Cardiac muscle cell (in vitro differentiated cells and primary cell): ENCODE measurements at regions not wholly inside any gene's neighbourhood (a gene's known extent, or its start where the extent isn't known, plus 50 kb on each side); places are given as distances from the start of the nearest gene placed in this dataset.
A peak's percentile ranks its signal among the peaks of the same experiment; 100 is the strongest.
"Not testable (repeated sequence)": the region's sequence is repeated elsewhere in the genome, so short reads cannot be mapped to it uniquely, and the experiment has no call there.

ENCODE experiments used
- DNase-seq, 2 donors: peaks; one replicate each; pipeline versions ENCODE4 v3.0.0 to v3.0.0-alpha.2; 2010 to 2017; ENCODE audit warnings: low read depth in 1 of 2, low spot score in 1 of 2
- H3K27ac ChIP-seq: fragments of 200-600 bp; sonication (generic); 2 replicates; pipeline ENCODE4 v1.5.1; 2016
- H3K27me3 ChIP-seq: fragments of 200-600 bp; sonication (generic); 2 replicates; pipeline ENCODE4 v1.6.0; 2016; ENCODE audit warnings: control low read depth
- H3K36me3 ChIP-seq: fragments of 200-600 bp; sonication (generic); 2 replicates; pipeline ENCODE4 v1.5.1; 2016; ENCODE audit warnings: control low read depth
- H3K4me1 ChIP-seq: fragments of 200-600 bp; sonication (generic); 2 replicates; pipeline ENCODE4 v1.8.1; 2017; ENCODE audit warnings: low read depth, mild to moderate bottlenecking, mixed run types
- H3K4me3 ChIP-seq: fragments of 200-600 bp; sonication (generic); 2 replicates; pipeline ENCODE4 v1.5.1; 2016; ENCODE audit warnings: mild to moderate bottlenecking
- H3K9me3 ChIP-seq: fragments of 200-600 bp; sonication (generic); 2 replicates; pipeline ENCODE4 v1.5.1; 2017; ENCODE audit warnings: low read depth, mild to moderate bottlenecking, control low read depth
- TF ChIP-seq, protein P1 (sequence below): IDR thresholded peaks from 2 replicates; pipeline ENCODE4 v1.5.1; 2012; ENCODE audit warnings: low read depth, mild to moderate bottlenecking, low read length

DNA sequence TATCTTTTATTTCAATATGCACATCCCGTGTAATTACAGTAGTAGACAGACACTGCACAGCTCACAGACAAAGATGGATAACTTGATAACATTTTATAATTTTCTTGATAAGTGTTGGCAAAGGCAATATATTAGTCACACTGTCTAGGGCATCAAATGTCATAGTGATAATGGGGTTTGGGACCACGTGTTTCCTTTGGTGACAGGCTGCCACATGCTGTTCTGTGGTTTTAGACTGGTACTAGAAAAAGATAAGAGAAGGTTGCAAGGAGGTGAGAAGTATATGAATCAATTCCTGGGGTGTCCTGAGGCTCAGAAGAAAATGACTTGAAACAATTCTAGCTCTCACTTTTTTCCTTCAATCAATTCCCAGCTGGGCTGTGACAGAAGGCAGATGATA, 258.8 kb upstream of the CHD1 start:
- no peaks in the 10 kb centered on the region for H3K36me3 ChIP-seq
- no peak overlapping the region for H3K27ac ChIP-seq
- no peak for DNase-seq
- TF ChIP-seq, protein P1, sequence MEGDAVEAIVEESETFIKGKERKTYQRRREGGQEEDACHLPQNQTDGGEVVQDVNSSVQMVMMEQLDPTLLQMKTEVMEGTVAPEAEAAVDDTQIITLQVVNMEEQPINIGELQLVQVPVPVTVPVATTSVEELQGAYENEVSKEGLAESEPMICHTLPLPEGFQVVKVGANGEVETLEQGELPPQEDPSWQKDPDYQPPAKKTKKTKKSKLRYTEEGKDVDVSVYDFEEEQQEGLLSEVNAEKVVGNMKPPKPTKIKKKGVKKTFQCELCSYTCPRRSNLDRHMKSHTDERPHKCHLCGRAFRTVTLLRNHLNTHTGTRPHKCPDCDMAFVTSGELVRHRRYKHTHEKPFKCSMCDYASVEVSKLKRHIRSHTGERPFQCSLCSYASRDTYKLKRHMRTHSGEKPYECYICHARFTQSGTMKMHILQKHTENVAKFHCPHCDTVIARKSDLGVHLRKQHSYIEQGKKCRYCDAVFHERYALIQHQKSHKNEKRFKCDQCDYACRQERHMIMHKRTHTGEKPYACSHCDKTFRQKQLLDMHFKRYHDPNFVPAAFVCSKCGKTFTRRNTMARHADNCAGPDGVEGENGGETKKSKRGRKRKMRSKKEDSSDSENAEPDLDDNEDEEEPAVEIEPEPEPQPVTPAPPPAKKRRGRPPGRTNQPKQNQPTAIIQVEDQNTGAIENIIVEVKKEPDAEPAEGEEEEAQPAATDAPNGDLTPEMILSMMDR: no peak
- no peaks in the 10 kb centered on the region for H3K27me3 ChIP-seq
- H3K4me1 ChIP-seq: no peaks in the 10 kb centered on the region
- H3K9me3 ChIP-seq: no peaks in the 10 kb centered on the region
- no peak overlapping the region for H3K4me3 ChIP-seq

GRCh38 chr5:99179206-99179605, 250.4 kb upstream of the CHD1 start:
- Histone ChIP-seq H3K36me3 (no peaks in the 10 kb centered on the region), H3K27me3 (no peaks in the 10 kb centered on the region), H3K27ac (no peak overlapping the region), H3K4me3 (no peak overlapping the region), H3K4me1 (peaks cover 8% of the 10 kb centered on the region), H3K9me3 (no peaks in the 10 kb centered on the region)
- TF ChIP-seq, protein P1: no peak
- DNase-seq: no peak

- H3K9me3 ChIP-seq: no peaks in the 10 kb centered on the region
- H3K36me3 ChIP-seq: no peaks in the 10 kb centered on the region
- H3K4me1 ChIP-seq: peaks cover 8% of the 10 kb centered on the region
- H3K27ac ChIP-seq: no peak overlapping the region
- H3K27me3 ChIP-seq: no peaks in the 10 kb centered on the region
- no peak for DNase-seq
- H3K4me3 ChIP-seq: no peak overlapping the region
- TF ChIP-seq, protein P1: no peak
Observed at GRCh38 chr5:99177796-99178195, 249.0 kb upstream of the CHD1 start.

DNA sequence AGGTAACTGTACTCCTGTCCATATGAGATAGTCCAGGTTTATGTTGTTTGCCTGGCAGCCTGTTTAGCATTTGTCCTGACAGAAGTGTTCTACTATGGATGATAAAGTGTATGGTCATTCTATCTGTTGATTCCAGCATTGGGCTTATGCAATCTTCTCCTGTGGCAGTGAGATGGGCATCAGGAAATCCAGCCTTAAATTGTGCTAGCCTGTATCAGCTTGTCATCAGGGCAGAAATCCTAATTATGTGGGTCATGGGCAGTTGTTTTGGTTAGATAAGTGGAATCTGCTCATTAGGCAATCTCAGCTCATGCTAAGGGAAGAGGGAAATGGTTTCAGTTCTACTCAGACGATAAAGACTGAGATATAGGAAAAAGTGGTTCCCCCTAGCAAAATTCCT, 247.4 kb upstream of the CHD1 start:
- H3K9me3 ChIP-seq: no peaks in the 10 kb centered on the region
- DNase-seq: no peak
- H3K4me3 ChIP-seq: no peak overlapping the region
- no peak overlapping the region for H3K27ac ChIP-seq
- peaks cover 8% of the 10 kb centered on the region for H3K4me1 ChIP-seq
- no peaks in the 10 kb centered on the region for H3K36me3 ChIP-seq
- no peaks in the 10 kb centered on the region for H3K27me3 ChIP-seq
- TF ChIP-seq, protein P1: no peak

DNA sequence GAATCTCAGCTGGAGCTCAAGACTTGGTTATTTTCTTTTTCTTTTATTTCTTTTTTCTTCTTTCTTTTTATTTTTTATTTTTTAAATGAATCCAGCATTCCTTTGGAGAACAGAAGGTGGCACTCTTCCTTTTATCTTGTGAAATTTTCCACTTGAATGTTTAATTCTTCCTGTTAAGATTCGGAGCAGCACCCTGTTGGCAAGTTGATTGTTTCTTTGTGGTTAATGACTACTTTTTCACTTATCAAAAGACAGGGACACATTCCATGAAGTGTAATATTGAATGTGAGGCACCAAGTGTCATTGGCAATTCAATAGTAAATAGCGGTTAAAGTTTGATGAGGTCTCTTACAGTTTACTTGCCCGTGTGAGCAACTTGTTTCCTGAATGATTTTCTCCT, 240.5 kb upstream of the CHD1 start:
- peak; percentile 0 to 14 for DNase-seq

DNA sequence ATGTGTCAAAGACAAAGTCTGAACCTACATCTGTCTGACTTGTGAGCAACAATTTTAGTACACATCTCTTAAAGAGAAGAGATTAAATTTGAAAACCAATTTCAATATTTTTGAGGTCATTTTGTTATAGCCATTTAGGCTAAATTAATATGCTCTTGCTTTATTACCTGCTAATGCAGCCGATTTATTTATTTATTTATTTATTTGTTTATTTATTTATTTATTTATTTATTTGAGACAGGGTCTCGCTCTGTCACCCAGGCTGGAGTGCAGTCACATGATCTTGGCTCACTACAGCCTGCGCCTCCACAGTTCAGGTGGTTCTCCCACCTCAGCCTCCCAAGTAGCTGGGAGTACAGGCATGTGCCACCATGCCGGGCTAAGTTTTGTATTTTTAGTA, 232.7 kb upstream of the CHD1 start:
- H3K4me1 ChIP-seq, DNase-seq, H3K4me3 ChIP-seq, H3K27ac ChIP-seq, H3K27me3 ChIP-seq, H3K9me3 ChIP-seq, H3K36me3 ChIP-seq: not testable (repeated sequence)

More for the DNA sequence above, 240.5 kb upstream of the CHD1 start:
- no peaks in the 10 kb centered on the region for H3K4me1 ChIP-seq
- no peak overlapping the region for H3K27ac ChIP-seq
- no peaks in the 10 kb centered on the region for H3K27me3 ChIP-seq
- no peak overlapping the region for H3K4me3 ChIP-seq
- no peaks in the 10 kb centered on the region for H3K36me3 ChIP-seq
- TF ChIP-seq, protein P1: peak; percentile 5
- no peaks in the 10 kb centered on the region for H3K9me3 ChIP-seq
